SIG-M5 treated with dmso at 0.1 percent for 504 hours (cell line): ENCODE measurements at regions not wholly inside any gene's neighbourhood (a gene's known extent, or its start where the extent isn't known, plus 50 kb on each side); places are given as distances from the start of the nearest gene placed in this dataset.
A peak's percentile ranks its signal among the peaks of the same experiment; 100 is the strongest.
"Not testable (repeated sequence)": the region's sequence is repeated elsewhere in the genome, so short reads cannot be mapped to it uniquely, and the experiment has no call there.

ENCODE experiments used
- DNase-seq: peaks from one replicate; lab custom pipeline; 2025; ENCODE audit not compliant: unreplicated experiment; lab: John Stamatoyannopoulos, UW

- peak; percentile 33 for DNase-seq
These were observed 232.2 kb upstream of the ROBO1 start for GRCh38 chr3:80000022-80000421.

GRCh38 chr3:79994397-79994796 lies 226.6 kb upstream of the ROBO1 start:
- DNase-seq = peak; percentile 79

- DNase-seq = no peak
These were observed 218.5 kb upstream of the ROBO1 start for GRCh38 chr3:79986338-79986737.

- DNase-seq = no peak
These were observed 218.0 kb upstream of the ROBO1 start for GRCh38 chr3:79985816-79986215.

GRCh38 chr3:79983118-79983517 lies 215.3 kb upstream of the ROBO1 start:
- DNase-seq = no peak

GRCh38 chr3:79979990-79980389 lies 212.2 kb upstream of the ROBO1 start:
- no peak for DNase-seq

- DNase-seq = no peak
These were observed 208.7 kb upstream of the ROBO1 start for GRCh38 chr3:79976466-79976865.

GRCh38 chr3:79973917-79974595 lies 206.3 kb upstream of the ROBO1 start:
- no peak for DNase-seq

GRCh38 chr3:79973482-79973881 lies 205.7 kb upstream of the ROBO1 start:
- DNase-seq = no peak

- peak; percentile 35 for DNase-seq
These were observed 200.6 kb upstream of the ROBO1 start for GRCh38 chr3:79968418-79968817.

- DNase-seq = no peak
These were observed 192.8 kb upstream of the ROBO1 start for GRCh38 chr3:79960594-79960993.

- no peak for DNase-seq
These were observed 189.3 kb upstream of the ROBO1 start for GRCh38 chr3:79957066-79957465.

- DNase-seq = no peak
These were observed 187.0 kb upstream of the ROBO1 start for GRCh38 chr3:79954756-79955155.

GRCh38 chr3:79953591-79954101 lies 185.8 kb upstream of the ROBO1 start:
- no peak for DNase-seq

GRCh38 chr3:79951426-79951825 lies 183.6 kb upstream of the ROBO1 start:
- not testable (repeated sequence) for DNase-seq

- no peak for DNase-seq
These were observed 180.2 kb upstream of the ROBO1 start for GRCh38 chr3:79947957-79948356.

- no peak for DNase-seq
These were observed 179.7 kb upstream of the ROBO1 start for GRCh38 chr3:79947469-79947868.

- peak; percentile 26 for DNase-seq
These were observed 169.8 kb upstream of the ROBO1 start for GRCh38 chr3:79937567-79937966.

- no peak for DNase-seq
These were observed 162.4 kb upstream of the ROBO1 start for GRCh38 chr3:79930196-79930595.

GRCh38 chr3:79928687-79929408 lies 161.1 kb upstream of the ROBO1 start:
- DNase-seq = no peak

GRCh38 chr3:79926522-79926921 lies 158.7 kb upstream of the ROBO1 start:
- DNase-seq = no peak

- no peak for DNase-seq
These were observed 154.8 kb upstream of the ROBO1 start for GRCh38 chr3:79922633-79923032.
